HG02852 (cell line): ENCODE measurements at regions not wholly inside any gene's neighbourhood (a gene's known extent, or its start where the extent isn't known, plus 50 kb on each side); places are given as distances from the start of the nearest gene placed in this dataset.

ENCODE experiments used
- ATAC-seq: cut with Tn5 transposase; IDR thresholded peaks from one replicate; pipeline ENCODE4 v1.9.1; 2021; ENCODE audit warnings: mild to moderate bottlenecking, moderate library complexity; ENCODE audit not compliant: unreplicated experiment

DNA sequence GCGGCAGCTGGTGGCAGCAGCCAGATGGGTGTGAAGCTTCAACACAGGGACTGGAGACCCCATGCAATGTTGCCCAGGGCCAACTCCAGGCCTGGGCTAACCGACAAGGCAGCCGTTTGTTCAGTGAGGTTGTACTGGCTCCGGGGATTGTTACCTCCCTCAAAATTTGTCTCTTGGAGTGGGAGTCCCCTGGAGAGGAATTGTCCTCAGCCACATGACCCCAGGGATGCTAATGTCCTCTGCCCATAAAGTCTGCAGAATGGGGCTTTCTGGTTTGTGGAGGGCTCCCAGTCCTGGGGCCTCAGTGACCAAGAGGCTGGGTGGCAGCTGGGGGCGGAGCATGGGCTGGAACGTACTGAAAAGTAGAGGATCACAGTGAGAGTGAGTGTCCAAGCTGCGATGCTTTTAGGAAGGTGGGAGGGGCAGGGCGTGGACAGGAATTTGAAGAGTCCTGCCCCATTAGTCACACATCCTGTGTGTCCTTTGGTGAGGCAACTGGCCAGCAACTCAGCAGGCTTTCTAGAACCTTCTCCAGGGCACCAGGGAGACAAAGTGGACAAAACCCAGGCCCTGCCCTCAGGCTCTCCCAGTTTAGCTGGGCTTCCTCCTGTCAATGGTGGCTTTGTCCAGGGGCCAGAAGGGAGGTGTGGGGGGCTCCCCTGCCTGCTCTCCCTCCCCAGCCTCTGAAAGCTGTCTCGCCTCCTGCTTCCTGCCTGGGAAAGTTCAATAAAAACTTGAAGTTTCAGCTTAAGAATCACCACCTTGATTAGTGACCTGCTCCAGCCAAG is 114.0 kb downstream of the NSG2 start:
- ATAC-seq = no peak

- no peak for ATAC-seq
Measured at GRCh38 chr5:174165406-174165805, 119.9 kb downstream of the NSG2 start.

DNA sequence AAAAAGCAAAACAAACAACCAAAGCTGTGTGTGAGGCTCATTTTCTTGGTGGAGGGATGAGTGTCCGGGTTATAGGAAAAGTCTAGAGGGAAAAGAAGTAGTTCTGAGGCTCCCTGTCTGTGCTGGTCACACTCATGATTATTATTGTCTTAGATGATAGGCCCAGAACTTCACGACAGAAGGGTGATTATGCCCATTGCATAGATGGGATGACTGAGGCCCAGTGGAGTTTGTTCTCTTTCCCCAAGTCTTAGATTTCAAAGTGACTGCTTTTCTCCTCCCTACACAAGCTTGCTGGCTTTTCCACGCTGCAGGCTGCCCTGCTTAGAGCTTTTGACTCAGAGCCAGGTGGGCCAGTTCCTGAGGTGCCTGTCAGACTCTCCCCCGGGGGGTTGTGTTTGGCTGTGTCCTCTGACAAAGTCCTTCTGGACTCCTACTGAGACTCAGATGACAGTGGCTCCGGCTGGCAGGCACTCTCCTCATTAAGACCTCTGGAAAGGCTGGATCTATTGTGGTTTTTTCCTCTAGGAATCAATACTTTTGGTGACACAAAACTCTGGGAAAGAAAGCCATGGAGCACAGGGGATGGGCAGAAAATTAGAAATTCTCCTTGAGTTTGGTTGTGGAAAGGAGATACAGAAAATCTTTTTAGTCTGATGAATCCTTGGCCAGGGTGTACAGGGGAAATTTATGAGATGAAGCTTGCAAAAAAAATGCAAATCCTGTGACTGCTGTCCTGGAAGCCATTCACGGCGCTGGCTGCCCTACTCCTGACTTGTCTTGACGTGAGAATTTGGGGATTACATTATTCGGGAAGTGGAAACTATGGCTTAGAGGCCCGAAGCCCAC is 120.9 kb downstream of the NSG2 start:
- no peak for ATAC-seq

DNA sequence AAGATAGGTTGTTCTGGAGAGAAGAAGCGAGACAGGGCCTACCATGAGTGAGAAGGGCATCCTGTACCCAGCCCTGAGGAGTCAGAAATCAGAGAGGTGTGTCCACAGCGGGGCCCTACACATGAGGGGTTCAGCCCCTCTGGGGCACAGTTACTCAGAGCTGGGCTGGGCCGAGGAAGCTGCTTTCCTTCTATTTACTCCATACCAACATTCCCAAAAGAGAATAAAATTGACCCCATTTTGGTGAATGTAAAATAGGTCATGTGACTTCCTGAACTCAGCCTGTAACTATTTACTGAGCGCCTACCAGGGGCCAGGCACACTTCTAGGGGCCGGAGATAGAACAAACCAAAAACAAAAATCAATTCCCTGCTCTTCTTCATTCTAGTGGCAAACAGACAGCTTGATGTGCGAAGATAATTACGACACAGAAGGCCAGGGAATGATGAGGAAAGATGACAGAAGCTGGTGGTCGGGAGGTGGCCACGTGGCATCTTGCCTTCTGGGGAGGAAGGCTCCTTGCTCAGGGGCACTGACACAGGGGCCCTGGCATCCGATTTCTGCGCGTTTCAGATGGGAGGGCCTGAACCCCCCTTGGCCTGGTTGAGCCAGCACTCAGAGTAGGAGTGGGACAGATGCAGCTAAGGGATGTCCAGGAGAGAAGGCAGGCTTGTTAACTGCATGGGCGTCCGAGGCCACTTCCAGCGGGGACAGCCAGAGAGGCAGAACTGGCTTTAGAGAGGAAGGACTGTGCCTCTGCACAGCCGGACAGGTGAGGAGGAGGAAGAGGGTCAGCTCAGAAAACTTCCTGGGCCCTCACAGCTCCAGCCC is 121.8 kb downstream of the NSG2 start:
- no peak for ATAC-seq

DNA sequence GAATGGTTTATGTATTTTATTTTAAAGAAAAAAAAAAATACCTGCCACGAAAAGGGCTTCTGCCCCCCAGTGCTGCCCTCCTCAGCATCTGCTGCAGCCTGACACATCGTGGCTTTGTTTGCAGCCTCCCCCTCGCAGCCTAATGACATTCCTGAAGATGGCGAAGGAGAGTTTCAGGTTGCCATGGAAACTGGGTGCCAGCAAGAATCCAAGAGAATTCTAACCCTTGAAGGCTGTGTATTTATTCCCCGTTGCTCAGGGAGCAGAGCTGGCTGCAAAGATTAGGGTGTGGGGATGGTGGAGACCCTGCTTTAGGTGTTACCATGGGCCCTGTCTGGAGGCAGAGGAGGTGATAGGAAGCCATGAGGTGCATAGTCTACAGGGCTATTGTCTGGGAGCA is 126.6 kb downstream of the NSG2 start:
- ATAC-seq = no peak

DNA sequence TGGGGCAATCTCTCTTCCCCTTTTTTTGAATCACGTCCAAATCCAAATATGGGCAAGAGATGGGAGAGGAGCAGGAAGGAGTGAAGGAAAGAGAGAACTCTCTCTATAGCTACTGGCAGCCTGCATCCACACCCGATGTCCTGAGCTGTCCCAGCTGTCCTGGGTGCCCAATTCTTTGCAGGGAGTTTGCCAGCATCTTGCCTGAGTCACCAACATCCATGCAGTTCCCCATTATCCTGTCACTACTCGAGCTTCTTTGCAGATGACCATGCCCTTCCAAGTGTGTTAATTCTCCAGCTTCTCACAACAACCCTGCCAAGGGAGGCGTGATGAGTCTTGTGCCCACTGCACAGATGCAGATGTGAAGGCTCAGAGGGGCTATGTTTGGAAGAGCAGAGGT is 127.1 kb downstream of the NSG2 start:
- ATAC-seq = no peak

DNA sequence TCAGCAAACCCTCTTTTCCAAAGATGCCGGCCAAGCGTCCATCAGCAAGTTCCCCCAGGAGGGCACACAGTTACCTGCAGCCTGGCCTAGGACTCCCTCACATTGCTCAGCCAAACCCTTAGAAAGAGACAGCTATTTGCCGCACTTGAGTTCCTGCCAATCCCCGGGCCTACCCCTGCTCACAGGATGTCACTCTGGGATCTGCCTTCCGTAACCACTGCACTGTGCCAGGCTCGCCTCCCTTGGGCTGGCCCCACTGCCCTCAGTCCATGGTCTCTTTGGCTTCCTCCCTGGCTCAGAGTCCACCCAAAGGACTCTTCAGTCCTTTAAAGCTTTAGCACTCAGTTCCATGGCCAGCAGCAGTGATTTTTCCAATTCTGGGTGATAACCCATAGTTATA is 128.3 kb downstream of the NSG2 start:
- ATAC-seq = no peak

GRCh38 chr5:174175716-174176268 is 130.3 kb downstream of the NSG2 start:
- no peak for ATAC-seq

DNA sequence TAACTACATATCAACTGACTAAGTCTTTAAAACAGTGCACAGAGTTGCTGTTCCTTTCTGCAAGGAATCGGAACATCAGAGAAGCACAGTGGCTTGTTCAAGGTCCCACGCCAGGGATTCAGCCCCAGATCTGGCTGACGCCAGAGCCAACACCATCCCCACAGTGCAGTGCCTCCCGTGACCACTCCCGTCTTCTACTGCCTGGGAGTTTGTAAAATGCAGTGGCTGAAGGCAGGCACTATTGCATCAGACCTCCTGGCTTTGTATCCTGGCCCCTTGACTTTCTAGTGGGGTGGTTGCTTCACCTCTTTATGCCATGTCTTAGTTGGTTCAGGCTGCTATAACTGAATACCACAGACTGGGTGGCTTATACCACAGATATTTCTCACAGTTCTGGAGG is 131.0 kb downstream of the NSG2 start:
- ATAC-seq = no peak

DNA sequence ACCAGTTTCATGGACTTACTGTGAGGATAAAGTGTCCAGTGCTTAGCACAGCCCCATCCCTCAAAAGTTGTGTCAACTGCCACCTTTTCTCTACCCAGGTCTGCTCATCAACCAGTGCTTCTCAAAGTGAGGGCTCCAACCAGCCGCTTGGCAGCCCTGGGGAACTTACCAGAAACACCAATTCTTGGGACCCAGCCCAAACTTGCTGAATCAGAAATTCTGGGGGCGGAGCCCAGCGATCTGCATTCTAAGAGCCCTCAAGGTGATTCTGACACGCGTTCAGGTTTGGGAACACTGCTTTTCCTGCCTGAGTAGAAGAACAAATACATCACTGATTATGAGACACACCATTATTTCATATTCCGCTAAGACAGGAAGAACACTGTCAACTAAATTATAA is 132.0 kb downstream of the NSG2 start:
- ATAC-seq = no peak

- no peak for ATAC-seq
Measured at GRCh38 chr5:174177976-174178605, 132.6 kb downstream of the NSG2 start.

- no peak for ATAC-seq
Measured at GRCh38 chr5:174180639-174181038, 135.1 kb downstream of the NSG2 start.

DNA sequence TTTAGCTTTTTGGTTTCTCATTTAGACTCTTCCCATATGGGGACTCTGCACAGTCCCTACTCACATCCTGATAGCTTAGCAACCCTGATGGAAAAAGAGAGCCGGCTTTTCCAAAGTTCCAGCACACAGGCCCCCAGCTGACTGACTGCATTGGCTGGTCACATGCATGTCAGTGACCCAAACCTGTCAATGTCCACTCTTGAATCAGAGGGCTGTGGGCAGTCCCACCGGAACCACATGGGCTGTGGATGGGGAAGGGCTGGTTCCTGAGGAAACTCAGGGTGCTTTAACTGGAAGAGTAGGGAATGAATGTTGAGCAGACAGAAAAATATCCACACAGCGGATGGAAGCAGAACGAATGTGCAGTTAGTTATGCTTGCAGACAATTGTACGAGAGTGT is 136.6 kb downstream of the NSG2 start:
- no peak for ATAC-seq

- ATAC-seq = no peak
Measured at GRCh38 chr5:174183701-174184100, 138.2 kb downstream of the NSG2 start.

- ATAC-seq = no peak
Measured at GRCh38 chr5:174185506-174185905, 140.0 kb downstream of the NSG2 start.

DNA sequence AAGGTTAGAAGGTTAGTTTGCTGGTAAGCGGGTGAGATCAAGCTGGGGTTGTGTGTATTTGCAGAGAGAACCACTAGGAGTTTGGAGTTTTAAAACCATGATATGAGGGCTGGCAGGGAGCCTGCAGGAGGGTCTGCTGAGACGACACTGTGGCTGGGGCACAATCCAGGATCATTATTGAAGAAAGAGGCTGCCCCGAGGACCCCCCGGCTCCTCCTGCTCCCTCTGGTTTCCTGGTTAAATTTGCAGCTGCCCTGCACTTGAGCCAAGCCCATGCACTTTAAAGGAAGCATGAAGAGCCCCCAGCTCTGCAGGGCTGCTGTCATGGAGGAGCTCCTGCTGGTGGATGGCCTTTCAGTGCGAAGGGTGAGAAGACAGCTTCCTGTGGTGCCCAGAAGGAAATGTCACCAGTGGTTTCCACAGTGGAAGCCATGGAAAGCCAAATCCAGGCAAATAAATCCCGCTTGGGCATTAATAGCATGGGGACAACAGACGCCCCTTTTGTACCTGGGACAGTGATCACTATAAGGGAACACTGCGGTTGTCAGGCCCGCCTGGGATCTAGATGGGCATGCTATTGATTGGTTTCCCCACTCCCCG is 140.7 kb downstream of the NSG2 start:
- ATAC-seq = no peak

- no peak for ATAC-seq
Measured at GRCh38 chr5:174187001-174187400, 141.5 kb downstream of the NSG2 start.

DNA sequence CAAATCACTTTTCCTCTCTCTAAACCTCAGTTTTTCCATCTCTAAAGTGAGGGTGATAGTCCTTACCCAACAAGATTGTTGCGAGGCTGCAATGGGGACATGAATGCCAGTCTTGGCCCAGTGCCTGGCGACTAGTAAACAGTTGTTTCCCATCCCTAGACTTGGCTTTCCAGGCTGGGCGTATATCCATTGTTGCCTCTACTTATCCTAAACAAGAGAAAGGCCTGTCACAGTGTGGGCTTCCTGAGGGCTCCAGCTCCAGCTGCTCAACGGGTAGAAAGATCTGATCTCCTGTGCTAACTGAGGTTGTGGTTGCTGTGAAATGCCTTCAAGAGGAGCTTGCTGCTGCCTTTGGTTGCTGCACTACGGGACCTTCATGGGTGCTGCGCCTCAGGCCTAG is 142.0 kb downstream of the NSG2 start:
- no peak for ATAC-seq

- no peak for ATAC-seq
Measured at GRCh38 chr5:174188295-174188694, 142.8 kb downstream of the NSG2 start.
